ENCODE measurements at regions not wholly inside any gene's neighbourhood (a gene's known extent, or its start where the extent isn't known, plus 50 kb on each side); places are given as distances from the start of the nearest gene placed in this dataset.

- intact Hi-C loops (cut with DNase I): no loop called here
- no peaks in the 10 kb centered on the region for H3K9me3 ChIP-seq
- H3K36me3 ChIP-seq: no peaks in the 10 kb centered on the region
- no peaks in the 10 kb centered on the region for H3K27me3 ChIP-seq (ENCODE audit: low read depth)
- TF ChIP-seq CTCF (IDR thresholded peaks at IDR 0.05): no peak
- H3K4me3 ChIP-seq: no peak overlapping the region
- no peaks in the 10 kb centered on the region for H3K4me1 ChIP-seq
- DNase-seq (no peak), ATAC-seq (no peak)
- no peak overlapping the region for H3K27ac ChIP-seq
Observed at GRCh38 chr10:113243311-113243710, 293.3 kb downstream of the TCF7L2 start.

- no peaks in the 10 kb centered on the region for H3K27me3 ChIP-seq (ENCODE audit: low read depth)
- DNase-seq (no peak), ATAC-seq (no peak)
- H3K4me1 ChIP-seq: no peaks in the 10 kb centered on the region
- H3K36me3 ChIP-seq: no peaks in the 10 kb centered on the region
- no peak for TF ChIP-seq CTCF (IDR thresholded peaks at IDR 0.05)
- H3K4me3 ChIP-seq: no peak overlapping the region
- no peaks in the 10 kb centered on the region for H3K9me3 ChIP-seq
- no peak overlapping the region for H3K27ac ChIP-seq
- intact Hi-C loops (cut with DNase I): no loop called here
Observed at GRCh38 chr10:113244750-113245149, 294.7 kb downstream of the TCF7L2 start.

GRCh38 chr10:113245286-113245685 is 295.2 kb downstream of the TCF7L2 start:
- Histone ChIP-seq H3K4me3 (no peak overlapping the region), H3K4me1 (no peaks in the 10 kb centered on the region), H3K36me3 (no peaks in the 10 kb centered on the region), H3K27ac (no peak overlapping the region), H3K9me3 (no peaks in the 10 kb centered on the region), H3K27me3 (ENCODE audit: low read depth) (no peaks in the 10 kb centered on the region)
- intact Hi-C loops (cut with DNase I): no loop called here
- ATAC-seq: no peak
- no peak for TF ChIP-seq CTCF (IDR thresholded peaks at IDR 0.05)
- DNase-seq: no peak

- TF ChIP-seq CTCF (IDR thresholded peaks at IDR 0.05): no peak
- intact Hi-C loops (cut with DNase I): no loop called here
- H3K36me3 ChIP-seq: no peaks in the 10 kb centered on the region
- DNase-seq (no peak), ATAC-seq (no peak)
- no peaks in the 10 kb centered on the region for H3K27me3 ChIP-seq (ENCODE audit: low read depth)
- H3K4me1 ChIP-seq: no peaks in the 10 kb centered on the region
- no peak overlapping the region for H3K4me3 ChIP-seq
- H3K27ac ChIP-seq: no peak overlapping the region
- H3K9me3 ChIP-seq: no peaks in the 10 kb centered on the region
Observed at GRCh38 chr10:113247050-113247449, 297.0 kb downstream of the TCF7L2 start.

GRCh38 chr10:113252650-113253618 is 299.9 kb upstream of the HABP2 start:
- Histone ChIP-seq H3K27ac (no peak overlapping the region), H3K4me3 (no peak overlapping the region), H3K9me3 (no peaks in the 10 kb centered on the region), H3K4me1 (no peaks in the 10 kb centered on the region), H3K27me3 (ENCODE audit: low read depth) (no peaks in the 10 kb centered on the region), H3K36me3 (no peaks in the 10 kb centered on the region)
- no peak for DNase-seq
- intact Hi-C loops (cut with DNase I): no loop called here
- no peak for ATAC-seq
- no peak for TF ChIP-seq CTCF (IDR thresholded peaks at IDR 0.05)
